GM12878 (cell line): ENCODE measurements at regions not wholly inside any gene's neighbourhood (a gene's known extent, or its start where the extent isn't known, plus 50 kb on each side); places are given as distances from the start of the nearest gene placed in this dataset.

Source experiments
- BCL11A ChIP-seq: IDR thresholded peaks from 2 replicates; pipeline ENCODE4 v1.6.1; 2011; ENCODE audit warnings: low read depth, low read length
- BRCA1 ChIP-seq: IDR thresholded peaks from 2 replicates; pipeline ENCODE4 v1.6.1; 2011; ENCODE audit warnings: low read depth, low read length, improper control_type of control experiment
- CHD4 ChIP-seq: fragments of 200-600 bp; sonication (generic); IDR thresholded peaks from 2 replicates; pipeline ENCODE4 v1.6.1; 2016; ENCODE audit warnings: mild to moderate bottlenecking
- EP300 ChIP-seq, 2 experiments: fragments of 150-350 bp in 1 of 2; IDR thresholded peaks; 2 replicates each; pipeline ENCODE4 v1.6.1; 2011 to 2012; ENCODE audit warnings: low read depth in 2 of 2, low read length in 2 of 2, borderline replicate concordance in 1 of 2, improper control_type of control experiment in 1 of 2, inconsistent platforms in 1 of 2; ENCODE audit not compliant: control insufficient read depth in 1 of 2
- FOXK2 ChIP-seq: fragments of 450-650 bp; IDR thresholded peaks from 2 replicates; pipeline ENCODE4 v1.6.1; 2017; ENCODE audit warnings: mild to moderate bottlenecking, moderate library complexity
- FOXM1 ChIP-seq: IDR thresholded peaks from 2 replicates; pipeline ENCODE4 v1.6.1; 2012; ENCODE audit warnings: low read depth, mild to moderate bottlenecking, inconsistent platforms, low read length, moderate library complexity
- POLR2A ChIP-seq: IDR thresholded peaks from 2 replicates; pipeline ENCODE4 v1.6.1; 2011; ENCODE audit warnings: low read depth, mild to moderate bottlenecking, low read length
- TF ChIP-seq, protein P1 (sequence below), 3 experiments: IDR thresholded peaks in 2 of 3; conservative IDR thresholded peaks in 1 of 3; 2 replicates each; pipeline ENCODE4 v1.5.1; 2011; ENCODE audit warnings: low read depth in 3 of 3, low read length in 3 of 3, mild to moderate bottlenecking in 3 of 3, control low read depth in 2 of 3, moderate library complexity in 2 of 3, inconsistent platforms in 1 of 3, mixed read lengths in 1 of 3; ENCODE audit not compliant: control insufficient read depth in 2 of 3, insufficient read depth in 1 of 3; ENCODE audit errors: extremely low read depth in 1 of 3
- TF ChIP-seq, protein P2 (sequence below): fragments of 450-650 bp; IDR thresholded peaks from 2 replicates; pipeline ENCODE4 v1.6.1; 2016; ENCODE audit warnings: mild to moderate bottlenecking
- TF ChIP-seq, protein P3 (sequence below): fragments of 150-350 bp; IDR thresholded peaks from 2 replicates; pipeline ENCODE4 v1.6.1; 2014; ENCODE audit warnings: mild to moderate bottlenecking, low read depth, low read length

DNA sequence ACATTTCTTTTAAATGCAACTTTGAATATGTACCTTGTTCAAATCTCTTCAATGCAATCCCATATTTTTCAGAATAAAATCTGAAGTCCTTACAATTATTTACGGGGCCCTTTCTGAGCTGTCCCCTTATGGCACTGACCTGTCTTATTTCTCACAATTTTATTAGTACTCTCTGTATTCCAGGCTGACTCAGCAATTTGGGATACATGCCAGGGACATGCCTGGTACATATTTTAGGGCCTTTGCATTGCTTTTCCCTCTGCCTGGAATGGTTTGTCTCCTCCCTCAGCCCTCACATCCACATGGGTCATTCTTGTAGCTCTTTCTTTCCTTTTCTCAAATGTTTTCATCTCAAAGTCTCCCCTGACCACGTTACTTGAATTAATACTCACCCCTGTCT lies 172.2 kb upstream of the TECRL start:
- TF ChIP-seq BRCA1: no peak
- TF ChIP-seq FOXK2: no peak
- TF ChIP-seq EP300 (IDR thresholded peaks at IDR 0.05; ENCODE audit: borderline replicate concordance in 1 of 2, control insufficient read depth in 1 of 2, low read depth in 2 of 2, low read length in 2 of 2): no peak
- TF ChIP-seq FOXM1: no peak
- TF ChIP-seq, protein P1, sequence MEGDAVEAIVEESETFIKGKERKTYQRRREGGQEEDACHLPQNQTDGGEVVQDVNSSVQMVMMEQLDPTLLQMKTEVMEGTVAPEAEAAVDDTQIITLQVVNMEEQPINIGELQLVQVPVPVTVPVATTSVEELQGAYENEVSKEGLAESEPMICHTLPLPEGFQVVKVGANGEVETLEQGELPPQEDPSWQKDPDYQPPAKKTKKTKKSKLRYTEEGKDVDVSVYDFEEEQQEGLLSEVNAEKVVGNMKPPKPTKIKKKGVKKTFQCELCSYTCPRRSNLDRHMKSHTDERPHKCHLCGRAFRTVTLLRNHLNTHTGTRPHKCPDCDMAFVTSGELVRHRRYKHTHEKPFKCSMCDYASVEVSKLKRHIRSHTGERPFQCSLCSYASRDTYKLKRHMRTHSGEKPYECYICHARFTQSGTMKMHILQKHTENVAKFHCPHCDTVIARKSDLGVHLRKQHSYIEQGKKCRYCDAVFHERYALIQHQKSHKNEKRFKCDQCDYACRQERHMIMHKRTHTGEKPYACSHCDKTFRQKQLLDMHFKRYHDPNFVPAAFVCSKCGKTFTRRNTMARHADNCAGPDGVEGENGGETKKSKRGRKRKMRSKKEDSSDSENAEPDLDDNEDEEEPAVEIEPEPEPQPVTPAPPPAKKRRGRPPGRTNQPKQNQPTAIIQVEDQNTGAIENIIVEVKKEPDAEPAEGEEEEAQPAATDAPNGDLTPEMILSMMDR (IDR thresholded peaks at IDR 0.05 in 2 of 3, conservative IDR thresholded peaks at IDR 0.05 in 1 of 3; ENCODE audit: control insufficient read depth in 2 of 3, extremely low read depth in 1 of 3, insufficient read depth in 1 of 3, low read depth in 3 of 3, low read length in 3 of 3): no peak
- no peak for TF ChIP-seq POLR2A
- TF ChIP-seq BCL11A: no peak
- TF ChIP-seq, protein P2, sequence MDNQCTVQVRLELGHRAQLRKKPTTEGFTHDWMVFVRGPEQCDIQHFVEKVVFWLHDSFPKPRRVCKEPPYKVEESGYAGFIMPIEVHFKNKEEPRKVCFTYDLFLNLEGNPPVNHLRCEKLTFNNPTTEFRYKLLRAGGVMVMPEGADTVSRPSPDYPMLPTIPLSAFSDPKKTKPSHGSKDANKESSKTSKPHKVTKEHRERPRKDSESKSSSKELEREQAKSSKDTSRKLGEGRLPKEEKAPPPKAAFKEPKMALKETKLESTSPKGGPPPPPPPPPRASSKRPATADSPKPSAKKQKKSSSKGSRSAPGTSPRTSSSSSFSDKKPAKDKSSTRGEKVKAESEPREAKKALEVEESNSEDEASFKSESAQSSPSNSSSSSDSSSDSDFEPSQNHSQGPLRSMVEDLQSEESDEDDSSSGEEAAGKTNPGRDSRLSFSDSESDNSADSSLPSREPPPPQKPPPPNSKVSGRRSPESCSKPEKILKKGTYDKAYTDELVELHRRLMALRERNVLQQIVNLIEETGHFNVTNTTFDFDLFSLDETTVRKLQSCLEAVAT: no peak
- TF ChIP-seq, protein P3, sequence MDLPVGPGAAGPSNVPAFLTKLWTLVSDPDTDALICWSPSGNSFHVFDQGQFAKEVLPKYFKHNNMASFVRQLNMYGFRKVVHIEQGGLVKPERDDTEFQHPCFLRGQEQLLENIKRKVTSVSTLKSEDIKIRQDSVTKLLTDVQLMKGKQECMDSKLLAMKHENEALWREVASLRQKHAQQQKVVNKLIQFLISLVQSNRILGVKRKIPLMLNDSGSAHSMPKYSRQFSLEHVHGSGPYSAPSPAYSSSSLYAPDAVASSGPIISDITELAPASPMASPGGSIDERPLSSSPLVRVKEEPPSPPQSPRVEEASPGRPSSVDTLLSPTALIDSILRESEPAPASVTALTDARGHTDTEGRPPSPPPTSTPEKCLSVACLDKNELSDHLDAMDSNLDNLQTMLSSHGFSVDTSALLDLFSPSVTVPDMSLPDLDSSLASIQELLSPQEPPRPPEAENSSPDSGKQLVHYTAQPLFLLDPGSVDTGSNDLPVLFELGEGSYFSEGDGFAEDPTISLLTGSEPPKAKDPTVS: no peak
- TF ChIP-seq CHD4: no peak
